Hippocampal formation (tissue), 2 donors: ENCODE measurements at regions not wholly inside any gene's neighbourhood (a gene's known extent, or its start where the extent isn't known, plus 50 kb on each side); places are given as distances from the start of the nearest gene placed in this dataset.

Source experiments
- DNase-seq, 2 donors: peaks; one replicate each; lab custom pipeline; 2025; lab: John Stamatoyannopoulos, UW

DNA sequence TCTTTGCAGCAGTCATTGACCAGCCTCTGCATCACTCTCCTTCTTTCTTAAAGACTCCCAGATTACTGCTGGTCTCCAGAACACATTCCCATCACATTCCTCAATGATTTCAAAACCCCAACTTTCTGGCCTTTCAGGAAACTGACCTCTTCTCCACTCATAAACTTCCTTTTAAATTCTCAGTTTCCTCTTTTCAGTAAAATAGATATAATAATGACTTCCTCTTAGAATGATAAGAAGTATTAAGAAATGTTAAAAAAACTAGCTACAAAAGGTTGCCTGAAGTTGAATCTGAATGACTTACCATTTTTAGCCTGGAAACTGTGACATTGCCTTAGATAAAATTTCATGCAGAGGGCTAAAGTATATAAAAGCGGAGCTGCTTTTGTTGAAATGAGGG lies 239.3 kb downstream of the OGFRL1 start:
- DNase-seq, result no peak

DNA sequence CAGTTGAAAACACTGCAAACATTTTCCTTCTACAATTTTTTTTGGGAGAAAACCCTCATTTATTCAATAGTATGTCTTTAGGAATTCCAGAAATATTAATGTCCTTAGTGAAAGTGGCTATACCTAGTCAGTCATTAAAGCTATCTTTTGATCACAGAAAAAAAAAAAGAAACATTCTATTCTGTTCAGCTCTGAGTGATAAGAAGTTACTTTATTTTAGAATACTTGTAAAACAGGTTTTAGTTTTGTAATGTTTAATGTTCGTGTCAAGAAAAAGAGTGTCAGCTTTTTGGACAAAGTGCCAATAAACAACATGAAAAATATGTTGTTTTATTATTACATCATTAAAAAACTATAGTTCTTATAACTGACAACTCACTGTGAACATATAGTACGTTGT lies 240.4 kb downstream of the OGFRL1 start:
- DNase-seq, result no peak

DNA sequence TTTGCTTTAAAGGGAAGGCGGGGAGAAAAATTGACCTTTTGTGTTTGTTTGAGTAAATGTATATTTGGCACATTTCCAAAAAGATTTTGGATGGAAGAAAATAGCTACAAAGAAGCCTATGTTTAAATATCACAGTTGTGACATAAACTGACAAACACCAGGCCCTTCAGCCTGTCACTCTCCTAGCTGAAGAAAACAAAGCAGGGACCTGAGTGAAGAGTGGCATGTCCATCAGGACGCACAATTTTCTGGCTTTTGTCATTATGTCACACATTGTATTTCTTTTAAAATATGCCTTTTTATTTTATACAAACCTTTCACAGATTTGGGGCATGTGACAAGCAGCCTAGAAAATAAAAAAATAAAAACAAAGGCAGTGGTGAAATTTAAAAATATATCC lies 241.2 kb downstream of the OGFRL1 start:
- DNase-seq, result no peak

DNA sequence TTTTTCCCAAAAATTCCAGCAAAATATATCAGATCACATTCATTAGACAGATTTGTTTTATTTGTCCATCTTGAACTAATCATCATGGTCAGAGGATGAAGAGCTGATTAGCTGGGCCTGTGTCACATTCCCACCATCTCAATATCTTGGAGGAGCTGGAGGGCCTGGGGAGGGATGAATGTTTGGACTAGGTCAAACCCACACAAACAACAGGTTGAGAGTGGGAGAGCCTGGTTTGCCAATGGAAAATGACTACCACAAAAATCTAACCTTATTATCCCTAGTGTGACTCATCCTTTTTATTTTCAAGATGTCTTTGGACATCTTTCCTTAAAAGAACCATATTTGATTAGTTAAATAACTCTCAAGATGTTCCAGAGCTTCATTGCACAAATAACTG lies 242.4 kb downstream of the OGFRL1 start:
- DNase-seq, result no peak

DNA sequence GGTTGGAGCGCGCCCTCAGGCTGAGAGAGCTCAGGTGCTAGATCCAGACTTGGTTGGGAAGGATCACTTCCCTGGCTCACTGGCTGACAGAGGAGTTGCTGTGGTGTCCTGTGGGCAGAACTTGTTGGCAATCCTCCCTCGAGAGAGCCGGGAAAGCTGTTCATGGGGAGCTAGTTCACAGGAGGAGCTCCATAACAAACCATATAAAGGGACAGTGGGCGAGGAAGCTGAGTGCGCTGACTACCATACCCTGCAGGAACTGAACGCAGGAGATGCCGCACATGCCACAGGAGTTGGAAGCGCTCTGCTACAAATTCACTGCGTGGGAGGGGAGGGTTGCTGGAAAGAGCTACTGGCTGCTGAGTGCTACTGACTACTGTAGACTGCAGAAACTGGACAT lies 243.2 kb downstream of the OGFRL1 start:
- no peak for DNase-seq

DNA sequence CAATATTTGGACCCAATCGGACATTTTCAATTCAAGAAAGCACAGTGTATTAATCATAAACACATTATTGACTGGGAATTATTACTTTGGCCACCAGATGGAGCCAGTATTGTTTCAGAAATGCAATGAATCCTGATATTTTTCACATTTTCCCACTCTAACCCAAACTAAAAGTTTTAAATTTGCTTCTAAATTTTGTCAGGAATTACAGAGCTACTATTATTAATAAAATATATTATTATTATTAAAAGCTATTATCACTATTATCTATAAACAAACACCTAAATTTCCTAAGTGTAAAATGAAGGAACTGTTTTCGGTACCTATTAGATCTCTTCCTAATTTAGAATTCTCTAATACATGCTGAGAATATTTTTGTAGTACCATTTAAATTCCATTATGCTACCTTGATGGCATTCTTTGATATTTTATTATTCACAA lies 245.3 kb downstream of the OGFRL1 start:
- peak in 1 of 2 donors; percentile 16 for DNase-seq

DNA sequence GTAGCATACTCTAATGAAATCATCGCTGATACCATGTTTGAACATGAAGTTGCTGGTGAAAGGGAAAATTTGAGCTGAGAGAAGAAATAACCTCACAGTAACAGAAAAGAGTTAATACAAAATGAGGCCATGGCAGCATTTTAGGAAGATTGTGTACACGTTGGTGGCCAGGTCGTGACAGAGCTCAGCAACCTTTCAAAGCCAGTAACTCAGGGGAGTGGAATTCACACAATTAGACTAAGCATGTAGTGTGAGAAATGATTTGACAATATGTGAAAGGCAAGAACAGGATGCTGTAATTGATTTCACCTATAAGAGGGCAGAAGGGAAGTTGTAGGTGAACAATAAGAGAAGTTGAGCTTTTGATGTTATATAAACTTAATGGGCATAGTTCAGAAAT lies 246.3 kb downstream of the OGFRL1 start:
- no peak for DNase-seq

DNA sequence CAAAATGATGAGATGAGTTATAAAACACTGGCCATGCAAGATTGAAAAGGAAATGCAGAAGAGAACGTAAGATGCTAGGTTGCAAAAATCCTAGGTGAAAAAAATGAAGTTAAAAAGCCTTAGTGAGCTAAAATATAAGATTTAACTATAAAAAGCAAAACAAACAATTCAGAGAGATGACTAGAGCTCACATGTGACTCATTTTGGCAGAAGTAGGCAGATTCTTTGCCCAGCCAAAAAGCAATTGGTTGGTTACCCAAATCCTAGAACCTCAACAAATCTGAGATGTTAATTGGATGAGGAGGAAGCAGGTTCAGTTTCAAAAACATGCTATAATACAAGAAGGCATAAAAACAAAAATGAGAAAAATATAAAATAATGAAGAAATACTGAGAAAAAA lies 249.1 kb downstream of the OGFRL1 start:
- DNase-seq, result no peak

DNA sequence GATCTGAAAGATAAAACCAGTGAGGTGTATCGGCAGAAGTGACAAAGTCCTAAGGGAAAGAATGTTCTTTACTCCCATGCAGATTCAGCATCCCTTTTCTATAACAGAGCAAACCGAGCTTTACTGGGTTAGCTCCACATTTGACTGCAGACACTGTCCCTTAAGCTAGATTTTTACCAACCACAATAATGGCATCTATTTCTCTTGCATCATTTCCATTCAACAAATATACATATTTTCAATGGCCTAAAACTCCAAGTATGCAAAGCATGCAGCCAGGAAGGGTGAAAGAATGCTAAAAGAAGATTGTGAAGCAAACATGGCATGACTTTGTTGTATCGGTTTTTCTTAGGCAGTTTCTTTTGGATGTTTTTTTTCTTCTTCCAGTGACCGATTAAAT lies 255.4 kb downstream of the OGFRL1 start:
- no peak for DNase-seq

DNA sequence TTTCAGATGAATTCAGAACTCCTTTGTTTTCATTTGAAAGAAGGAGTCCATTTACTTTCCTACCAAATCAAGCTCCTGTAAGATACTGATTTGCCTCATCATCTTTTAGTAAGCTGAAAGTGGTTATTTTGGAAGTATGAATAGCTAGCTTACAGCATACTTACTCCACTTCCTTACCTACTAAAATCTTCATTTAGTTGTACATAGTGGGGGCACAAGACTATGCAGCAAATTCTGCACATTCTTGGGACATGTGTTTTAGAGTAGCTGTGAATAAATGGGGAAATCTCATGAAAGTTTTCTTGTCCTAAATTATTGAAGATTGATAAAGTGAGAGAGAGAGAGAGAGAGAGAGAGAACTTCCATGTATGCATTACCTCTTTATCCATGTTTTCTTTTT lies 256.3 kb downstream of the OGFRL1 start:
- no peak for DNase-seq

DNA sequence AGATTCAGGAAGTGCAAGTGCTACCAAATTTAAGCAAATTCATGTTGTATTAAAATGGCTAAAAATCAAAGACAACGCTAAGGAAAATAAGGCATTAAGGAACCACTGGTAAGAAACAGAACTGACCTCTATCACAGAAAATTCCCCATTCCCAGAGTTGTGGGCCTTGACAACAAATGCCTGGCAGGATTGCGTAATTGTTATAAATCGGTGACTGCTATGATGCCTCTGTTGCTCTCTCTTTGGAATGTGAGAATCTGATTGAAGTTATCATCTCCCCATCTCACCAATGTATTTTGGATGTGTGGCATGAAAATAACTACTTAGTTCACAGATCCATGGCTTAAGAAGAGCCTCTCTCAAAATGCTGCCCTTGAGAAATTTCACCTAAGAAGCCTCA lies 257.3 kb downstream of the OGFRL1 start:
- no peak for DNase-seq

DNA sequence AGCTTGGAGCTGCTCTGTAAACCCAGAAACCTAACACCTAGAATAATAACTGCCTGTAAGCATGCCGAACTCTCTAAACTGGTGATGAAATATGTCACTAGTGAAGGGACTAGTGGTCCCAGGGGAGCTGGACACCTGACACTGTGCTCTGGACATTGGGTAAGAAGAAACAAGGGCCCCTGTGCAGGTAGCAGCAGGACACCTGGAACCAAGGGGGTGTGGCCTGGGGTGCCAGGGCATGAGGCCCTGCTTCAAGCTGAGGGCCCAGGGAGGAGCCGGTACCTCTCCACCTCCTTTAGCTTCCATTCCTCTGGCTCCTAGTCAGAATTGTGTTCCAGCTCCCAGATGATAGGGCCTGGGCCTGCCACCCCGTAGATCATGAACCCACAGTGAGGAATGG lies 263.2 kb downstream of the OGFRL1 start:
- no peak for DNase-seq

DNA sequence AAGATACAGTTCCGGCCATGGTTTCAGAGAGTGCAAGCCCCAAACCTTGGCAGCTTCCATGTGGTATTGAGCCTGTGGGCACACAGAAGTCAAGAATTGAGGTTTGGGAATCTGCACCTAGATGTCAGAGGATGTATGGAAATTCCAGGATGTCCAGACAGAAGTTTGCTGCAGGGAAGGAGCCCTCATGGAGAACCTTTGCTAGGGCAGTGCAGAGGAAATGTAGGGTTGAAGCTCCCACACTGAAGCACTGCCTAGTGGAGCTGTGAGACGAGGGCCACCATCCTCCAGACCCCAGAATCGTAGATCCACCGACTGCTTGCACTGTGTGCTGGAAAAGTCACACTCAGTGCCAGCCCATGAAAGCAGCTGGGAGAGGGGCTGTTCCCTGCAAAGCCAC lies 267.5 kb downstream of the OGFRL1 start:
- DNase-seq, result no peak

DNA sequence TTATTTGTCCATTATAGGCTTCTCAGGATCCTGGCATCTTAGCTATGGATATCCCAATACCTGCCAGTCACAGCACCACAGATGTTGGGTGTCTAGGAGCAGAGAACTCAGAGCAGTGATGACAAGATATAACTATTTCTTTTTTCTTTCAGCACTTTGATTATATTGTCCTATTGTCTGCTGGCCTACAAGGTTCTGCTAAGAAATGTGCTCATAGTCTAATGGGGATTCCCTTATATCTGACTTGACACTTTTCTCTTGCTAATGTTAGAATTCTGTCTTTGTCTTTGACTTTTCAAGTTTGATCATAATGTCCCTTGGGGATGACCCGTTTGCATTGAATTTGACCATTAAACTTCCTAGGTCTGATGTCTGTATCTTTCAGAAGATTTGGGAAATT lies 270.4 kb downstream of the OGFRL1 start:
- no peak for DNase-seq

DNA sequence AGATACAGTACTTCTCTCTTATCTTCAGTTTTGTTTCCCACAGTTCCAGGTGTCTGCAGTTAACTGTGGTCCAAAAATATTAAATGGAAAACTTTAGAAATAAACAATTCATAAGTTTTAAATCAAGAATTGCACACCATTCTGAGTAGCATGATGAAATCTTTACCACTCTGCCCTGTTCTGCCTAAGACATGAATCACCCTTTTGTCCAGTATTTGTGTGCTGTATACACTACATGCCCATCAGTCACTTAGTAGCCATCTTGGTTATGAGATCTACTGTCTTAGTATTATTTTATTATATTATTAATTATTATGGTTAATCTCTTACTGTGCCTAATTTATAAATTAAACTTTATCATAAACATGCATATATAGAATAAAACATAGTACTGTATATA lies 279.0 kb downstream of the OGFRL1 start:
- no peak for DNase-seq

DNA sequence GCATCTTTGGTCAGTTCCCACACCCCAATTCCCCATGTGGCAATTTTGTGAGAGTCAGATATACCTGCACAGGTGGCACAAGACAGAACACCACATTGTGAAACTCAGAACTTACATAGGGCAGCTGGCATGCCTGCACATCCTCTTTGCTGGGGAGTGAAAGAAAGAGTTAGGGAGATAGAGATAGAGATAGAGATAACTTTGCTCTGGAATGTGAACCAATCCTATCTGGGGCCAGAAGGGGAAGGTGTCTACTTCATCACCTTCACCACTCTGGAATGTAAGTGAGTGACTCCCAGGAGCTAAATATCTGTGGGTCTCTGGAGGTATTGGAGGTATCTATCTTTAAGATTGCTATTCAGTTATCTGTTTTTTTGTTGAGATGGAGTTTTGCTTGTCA lies 289.2 kb downstream of the OGFRL1 start:
- no peak for DNase-seq

DNA sequence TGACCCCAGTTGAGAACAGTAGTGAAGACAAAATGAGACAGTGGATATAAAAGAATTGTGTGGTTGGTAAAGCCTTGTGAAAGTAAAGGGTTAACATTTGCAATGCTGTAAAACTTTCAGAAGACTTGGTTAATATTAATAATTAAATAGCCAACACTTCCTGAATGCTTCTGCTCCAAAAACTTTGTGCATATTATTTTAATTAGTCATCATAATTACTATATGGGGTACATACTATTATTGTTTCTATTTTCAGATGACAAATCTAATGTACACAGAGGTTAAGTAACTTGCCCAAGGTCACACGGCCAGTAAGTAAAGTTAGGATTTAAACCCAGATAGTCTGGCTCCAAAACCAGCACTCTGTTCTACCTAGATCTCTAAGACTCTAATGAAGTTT lies 291.3 kb downstream of the OGFRL1 start:
- no peak for DNase-seq

DNA sequence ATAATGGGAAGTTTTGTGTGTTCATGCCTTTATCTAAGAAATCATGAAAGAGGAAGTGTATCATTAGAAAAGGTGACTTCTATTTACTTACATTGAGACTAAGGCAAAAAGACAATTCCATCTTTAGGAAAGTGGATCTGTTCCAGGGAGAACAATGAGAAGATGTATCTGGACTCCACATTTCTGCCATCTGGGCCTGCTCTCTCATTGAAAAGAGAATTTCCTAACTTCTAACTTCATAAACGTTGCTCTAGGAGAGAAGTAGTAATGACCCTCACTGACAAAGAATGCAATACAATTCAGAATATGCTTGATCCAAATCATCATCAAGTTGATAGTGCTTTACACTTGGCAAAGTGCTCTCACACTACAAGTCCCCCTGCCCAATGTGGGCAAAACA lies 294.2 kb downstream of the OGFRL1 start:
- no peak for DNase-seq

DNA sequence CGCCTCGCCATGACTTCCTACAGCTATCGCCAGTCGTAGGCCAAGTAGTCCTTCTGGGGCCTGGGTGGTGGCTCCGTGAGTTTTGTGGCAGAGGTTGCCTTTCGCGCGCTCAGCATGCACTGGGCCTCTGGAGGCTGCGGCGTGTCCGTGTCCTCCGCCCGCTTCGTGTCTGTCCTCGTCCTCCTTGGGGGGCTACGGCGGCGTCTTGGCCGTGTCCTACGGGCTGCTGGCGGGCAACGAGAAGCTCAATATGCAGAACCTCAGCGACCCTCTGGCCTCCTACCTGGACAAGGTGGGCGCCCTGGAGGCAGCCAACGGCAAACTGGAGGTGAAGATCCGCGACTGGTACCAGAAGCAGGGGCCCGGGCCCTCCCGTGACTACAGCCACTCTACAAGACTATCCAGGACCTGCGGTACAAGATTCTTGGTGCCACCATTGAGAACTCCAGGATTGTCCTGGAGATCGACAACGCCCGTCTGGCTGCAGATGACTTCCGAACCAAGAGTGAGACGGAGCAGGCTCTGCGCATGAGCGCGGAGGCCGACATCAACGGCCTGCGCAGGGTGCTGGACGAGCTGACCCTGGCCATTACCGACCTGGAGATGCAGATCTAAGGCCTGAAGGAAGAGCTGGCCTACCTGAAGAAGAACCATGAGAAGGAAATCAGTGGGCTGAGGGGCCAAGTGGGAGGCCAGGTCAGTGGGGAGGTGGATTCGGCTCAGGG lies 296.3 kb downstream of the OGFRL1 start:
- no peak for DNase-seq

DNA sequence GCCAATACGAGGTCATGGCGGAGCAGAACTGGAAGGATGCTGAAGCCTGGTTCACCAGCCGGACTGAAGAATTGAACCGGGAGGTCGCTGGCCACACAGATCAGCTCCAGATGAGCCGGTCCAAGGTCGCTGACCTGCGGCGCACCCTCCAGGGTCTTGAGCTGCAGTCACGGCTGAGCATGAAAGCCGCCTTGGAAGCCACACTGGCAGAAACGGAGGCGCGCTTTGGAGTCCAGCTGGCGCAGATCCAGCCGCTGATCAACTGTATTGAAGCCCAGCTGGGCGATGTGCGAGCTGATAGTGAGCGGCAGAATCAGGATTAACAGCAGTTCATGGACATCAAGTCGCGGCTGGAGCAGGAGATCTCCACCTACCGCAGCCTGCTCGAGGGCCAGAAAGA lies 296.9 kb downstream of the OGFRL1 start:
- no peak for DNase-seq

DNA sequence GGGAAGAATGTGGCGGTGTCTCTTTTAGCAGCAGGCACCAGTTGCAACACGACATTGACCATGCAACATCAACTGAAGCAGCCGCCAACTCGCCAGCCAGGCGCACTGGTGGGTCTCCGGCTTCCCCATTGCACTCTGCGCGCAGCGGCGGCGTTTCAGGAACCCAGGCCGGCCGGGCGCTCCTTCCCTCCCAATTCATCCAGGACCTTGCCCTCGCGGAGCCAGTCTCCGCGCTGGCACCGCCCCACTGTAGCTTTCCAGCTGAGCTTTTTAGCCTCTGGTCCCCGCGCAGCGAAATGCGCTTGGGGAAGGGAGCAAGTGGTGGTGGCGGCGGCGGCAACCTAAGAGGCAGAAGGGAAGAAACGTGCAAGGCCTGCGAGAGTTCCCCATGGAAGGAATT lies 297.9 kb upstream of the RIMS1 start:
- no peak for DNase-seq

DNA sequence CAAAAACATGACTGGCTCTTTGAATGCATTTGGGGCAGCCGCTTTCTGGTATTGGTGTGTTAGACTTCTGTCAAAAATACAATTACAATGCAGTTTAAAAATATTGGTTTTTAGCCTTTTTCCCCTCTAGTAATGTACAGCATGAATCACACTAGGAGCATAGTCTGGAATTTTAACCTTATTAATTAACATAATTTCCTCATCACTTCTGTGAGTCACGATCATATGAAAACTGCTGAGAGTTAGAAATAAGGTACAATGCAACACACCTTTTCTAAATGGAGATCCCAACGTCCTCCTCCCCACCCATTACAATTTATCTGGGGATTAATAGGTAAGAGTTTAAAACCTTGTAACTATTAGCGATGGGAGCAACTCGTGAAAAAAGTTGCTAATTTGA lies 297.1 kb upstream of the RIMS1 start:
- no peak for DNase-seq

DNA sequence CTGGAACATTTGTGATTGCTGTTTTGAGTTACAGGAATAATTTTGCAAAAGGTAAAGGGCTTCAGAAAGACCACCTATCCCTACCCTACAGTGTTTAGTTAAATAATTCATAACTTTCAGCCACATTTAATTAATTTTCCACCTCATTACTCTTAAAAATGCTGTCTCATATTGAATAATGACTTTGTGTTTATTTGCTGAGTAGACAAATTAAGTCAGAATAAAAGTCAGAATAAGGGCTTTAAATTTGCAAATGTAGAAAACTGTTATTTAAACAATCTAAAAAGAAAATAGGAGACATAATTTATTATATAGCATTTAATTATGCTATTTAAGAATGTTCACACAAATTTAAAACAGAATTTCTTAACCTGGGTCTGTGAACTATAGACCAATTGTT lies 293.7 kb upstream of the RIMS1 start:
- no peak for DNase-seq

DNA sequence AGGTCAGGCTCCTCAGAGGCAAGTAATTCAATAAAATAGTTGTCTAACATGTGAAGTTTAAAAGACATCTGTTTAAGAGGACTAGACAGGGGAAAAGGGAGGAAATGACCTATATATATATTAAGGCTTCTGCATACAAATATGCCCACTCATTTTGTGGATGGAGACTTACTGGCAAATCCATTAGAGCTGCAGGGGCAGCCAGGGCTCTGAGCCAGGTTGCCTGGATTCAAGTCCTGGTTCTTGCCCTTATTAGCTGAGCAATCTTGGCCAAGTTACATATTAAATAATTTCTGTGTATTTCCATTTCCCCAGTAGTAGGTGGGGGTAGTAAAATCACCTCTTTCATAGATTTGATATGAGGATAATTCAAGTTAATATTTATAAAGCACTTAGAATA lies 287.0 kb upstream of the RIMS1 start:
- no peak for DNase-seq
